Neural cell (in vitro differentiated cells): ENCODE measurements at regions not wholly inside any gene's neighbourhood (a gene's known extent, or its start where the extent isn't known, plus 50 kb on each side); places are given as distances from the start of the nearest gene placed in this dataset.

ENCODE experiments used
- CTCF ChIP-seq: fragments of 450-650 bp; IDR thresholded peaks from 2 replicates; pipeline ENCODE4 v1.5.1; 2014; ENCODE audit warnings: antibody characterized with exemption, mild to moderate bottlenecking, moderate library complexity; ENCODE audit not compliant: poor library complexity, severe bottlenecking
- EZH2 ChIP-seq: fragments of 200-600, 300-800 bp; shearing (Covaris generic), sonication (generic); IDR thresholded peaks from 2 replicates; pipeline ENCODE4 v1.6.1; 2014; ENCODE audit warnings: antibody characterized with exemption, low read length, borderline replicate concordance, mild to moderate bottlenecking; ENCODE audit not compliant: insufficient read depth, poor library complexity, severe bottlenecking
- POLR2AphosphoS5 ChIP-seq: IDR thresholded peaks from 2 replicates; pipeline ENCODE4 v1.6.1; 2012
- REST ChIP-seq: IDR thresholded peaks from 2 replicates; pipeline ENCODE4 v1.6.1; 2012; ENCODE audit warnings: borderline replicate concordance

DNA sequence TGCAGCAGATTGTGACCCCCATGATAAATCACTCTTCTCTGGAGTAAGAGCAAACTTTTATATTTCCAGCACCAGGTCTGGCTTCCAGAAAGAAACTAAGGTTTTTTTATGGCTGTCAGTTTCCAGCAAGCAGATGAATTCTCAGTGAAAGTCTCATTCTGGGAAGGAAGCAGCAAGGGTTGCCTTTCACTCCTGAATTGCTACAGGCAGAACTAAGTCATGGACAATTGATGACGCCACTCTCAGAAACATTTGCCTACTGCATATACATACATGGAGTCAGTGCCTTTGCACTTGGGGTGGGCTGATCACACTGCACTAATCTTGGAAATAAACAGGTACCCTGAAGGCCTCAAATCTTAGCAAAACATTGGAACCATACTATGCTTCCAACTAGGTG is 80.0 kb downstream of the IL21 start:
- TF ChIP-seq CTCF, result no peak
- no peak for TF ChIP-seq EZH2
- no peak for TF ChIP-seq REST
- TF ChIP-seq POLR2AphosphoS5, result no peak
